Eye (tissue), 1 donor: ENCODE measurements at regions not wholly inside any gene's neighbourhood (a gene's known extent, or its start where the extent isn't known, plus 50 kb on each side); places are given as distances from the start of the nearest gene placed in this dataset.

Experiments
- DNase-seq: peaks from one replicate; pipeline ENCODE4 v3.0.0-alpha.2; 2015

DNA sequence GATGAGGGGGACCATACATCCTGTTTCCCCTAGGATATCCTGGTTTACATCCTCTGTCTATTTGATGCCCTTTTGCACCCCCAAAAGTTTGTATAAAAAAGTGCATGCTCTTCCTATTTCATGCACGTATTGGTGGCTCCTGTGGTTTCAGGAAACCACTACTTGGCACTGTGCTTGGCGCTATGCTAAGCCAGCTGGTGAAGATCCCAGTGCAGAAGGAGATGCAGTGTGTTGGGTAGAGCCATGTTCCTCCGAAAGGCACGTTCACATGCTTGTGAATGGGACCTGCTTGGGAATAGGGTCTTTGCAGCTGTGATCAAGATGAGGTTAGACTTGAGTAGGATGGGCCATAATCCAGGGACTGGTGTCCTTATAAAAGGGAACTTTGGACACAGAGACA, 419.7 kb downstream of the GALR1 start:
- no peak for DNase-seq

DNA sequence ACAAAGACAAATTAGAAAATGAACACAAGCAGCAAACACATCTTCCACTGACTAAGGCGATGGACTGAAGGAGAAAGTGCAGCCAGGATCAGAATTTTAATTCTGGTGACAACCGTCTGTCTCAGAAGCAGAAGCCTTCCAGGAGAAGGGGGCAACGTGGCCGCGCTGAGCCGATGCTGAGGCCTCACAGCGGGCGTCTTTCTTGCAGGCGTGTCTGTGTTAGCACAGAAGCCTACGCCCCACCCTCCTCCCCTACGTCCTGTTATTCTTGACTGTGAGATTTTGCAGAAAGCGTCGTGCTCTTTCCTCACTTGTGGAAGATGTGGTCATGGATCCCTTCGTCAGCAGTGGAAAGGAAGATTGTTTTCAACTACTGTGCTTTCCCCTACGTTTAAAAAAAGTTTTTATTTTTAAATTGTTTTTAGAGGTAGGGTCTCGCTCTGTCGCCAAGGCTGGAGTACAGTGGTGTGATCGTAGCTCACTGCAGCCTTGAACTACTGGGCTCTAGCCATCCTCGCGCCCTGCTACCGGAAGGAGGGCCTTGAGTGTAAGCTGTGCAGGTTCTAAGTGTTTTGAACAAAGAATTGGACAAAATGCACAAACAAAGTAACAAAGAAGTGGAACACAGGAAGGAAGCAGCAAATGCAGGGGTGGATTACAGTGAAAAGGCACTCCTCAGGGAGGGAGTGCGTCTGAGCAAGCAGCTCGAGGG, 422.0 kb downstream of the GALR1 start:
- peak; percentile 61 for DNase-seq

DNA sequence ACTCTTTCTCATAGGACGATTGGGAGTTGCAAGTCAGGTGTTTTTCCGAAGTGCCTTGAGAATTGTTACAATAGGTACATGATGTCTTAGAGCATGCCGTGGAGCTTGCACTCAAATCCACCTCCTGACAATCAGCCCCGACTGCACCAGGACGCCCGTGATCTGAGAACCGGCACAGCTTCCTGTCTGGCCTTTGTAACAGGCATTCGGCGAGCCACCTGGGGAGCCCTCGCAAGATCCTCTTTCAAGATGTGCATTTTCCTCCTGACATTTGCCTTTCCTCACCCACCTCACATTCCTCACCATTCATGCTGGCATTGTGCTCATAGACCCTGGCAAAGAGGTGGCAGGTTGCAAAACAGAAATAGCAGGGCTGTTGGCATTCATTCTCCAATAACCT, 427.3 kb downstream of the GALR1 start:
- DNase-seq: no peak

DNA sequence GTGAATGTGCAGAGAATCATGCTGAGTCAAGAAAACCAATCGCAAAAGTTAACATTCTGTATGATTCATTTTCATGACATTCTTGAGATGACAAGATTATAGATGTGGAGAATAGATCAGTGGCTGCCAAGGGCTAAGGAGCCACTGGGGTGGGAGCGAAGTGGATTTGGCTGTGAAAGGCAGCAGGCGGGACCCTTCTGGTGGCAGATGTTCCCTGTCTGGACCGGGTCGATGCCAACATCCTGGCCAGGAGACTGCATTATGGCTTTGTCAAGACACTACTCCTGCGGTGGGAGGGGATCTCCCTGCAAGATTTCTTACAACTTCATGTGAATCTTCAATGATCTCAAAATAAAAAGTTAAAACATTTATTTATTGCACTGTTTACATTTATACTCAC, 427.9 kb downstream of the GALR1 start:
- no peak for DNase-seq

DNA sequence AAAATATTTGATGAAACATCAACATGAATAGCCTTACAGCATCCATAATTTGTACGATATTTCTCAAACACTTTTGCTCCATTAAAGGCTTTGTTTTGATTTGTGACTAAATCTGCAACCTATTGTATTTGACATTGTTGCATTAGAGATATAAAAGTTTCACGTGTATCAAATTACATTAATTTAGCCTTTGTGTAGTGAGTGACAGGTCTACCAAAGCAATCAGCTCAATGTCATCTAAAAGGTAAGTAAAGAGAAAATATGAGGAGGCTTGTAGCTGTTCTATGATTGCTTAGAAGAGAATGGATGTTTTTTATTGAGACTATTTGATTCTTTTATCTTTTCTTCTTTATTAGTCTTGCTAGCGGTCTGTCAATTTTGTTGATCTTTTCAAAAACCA, 430.2 kb downstream of the GALR1 start:
- no peak for DNase-seq

DNA sequence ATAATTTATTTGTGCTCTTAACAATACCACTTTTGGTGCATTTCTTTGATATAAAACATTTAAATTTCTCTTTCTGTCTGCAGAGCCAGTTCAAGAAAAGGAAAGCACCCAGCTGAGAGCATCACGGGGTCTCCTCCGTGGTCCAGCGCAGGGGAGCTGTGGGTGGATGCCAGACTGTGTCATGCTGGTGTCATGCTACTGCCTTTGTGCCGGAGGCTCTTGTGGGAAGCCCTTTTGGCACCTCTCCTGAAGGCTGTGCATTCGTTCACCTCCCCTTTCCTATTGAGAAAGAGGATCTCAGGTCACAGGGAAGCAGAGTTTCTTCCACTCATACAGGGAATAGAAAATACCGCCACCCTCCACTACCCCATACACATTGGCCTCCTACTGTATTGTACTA, 450.4 kb downstream of the GALR1 start:
- no peak for DNase-seq

DNA sequence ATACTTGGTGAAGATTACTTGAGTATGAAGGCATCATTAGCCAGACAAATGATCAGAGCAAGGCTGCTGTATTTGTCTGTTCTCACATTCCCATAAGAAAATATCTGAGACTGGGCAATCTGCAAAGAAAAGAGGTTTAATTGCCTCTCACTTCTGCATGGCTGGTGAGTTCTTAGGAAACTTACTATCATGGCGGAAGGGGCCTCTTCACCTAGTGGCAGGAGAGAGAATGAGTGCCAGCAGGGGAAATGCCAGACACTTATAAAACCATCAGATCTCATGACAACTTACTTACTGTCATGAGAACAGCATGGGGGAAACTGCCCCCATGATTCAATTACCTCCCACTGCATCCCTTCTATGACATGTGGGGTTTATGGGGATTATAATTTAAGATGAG, 452.3 kb downstream of the GALR1 start:
- DNase-seq: no peak

DNA sequence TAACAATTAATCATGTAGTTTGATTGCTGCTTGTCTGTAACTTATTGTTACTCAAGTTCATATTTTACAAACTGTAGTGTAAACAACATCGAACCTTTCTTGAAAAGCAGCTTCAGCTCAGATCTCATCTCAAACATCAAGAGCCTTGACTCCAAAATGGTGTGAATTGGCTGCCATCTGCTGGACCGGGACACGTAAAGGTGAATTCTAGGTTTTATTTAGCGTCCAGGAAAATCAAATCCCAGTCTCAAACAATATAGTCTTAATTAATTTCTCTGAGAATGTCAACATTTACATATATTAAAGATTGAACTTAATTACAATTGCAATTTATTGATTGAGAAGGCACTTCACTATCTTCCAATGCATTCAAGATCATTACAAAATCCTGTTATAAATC, 453.0 kb downstream of the GALR1 start:
- peak; percentile 68 for DNase-seq

DNA sequence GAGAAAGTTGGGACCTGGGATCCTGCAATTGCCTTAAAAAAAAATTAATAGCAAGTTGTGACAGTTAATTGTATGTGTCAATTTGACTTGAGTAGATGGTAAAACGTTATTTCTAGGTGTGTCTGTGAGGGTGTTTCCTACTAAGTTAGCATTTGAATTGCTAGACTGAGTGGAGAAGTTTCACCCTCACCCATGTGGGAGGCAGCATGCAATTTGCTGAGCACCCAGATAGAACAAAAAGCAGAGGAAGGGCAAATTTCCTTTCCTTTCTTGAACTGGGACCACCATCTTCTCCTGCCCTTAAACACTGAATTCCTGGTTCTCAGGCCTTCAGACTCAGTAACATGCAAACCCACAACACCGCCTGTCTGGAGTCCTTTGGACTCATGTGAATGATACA, 455.7 kb downstream of the GALR1 start:
- DNase-seq: no peak

DNA sequence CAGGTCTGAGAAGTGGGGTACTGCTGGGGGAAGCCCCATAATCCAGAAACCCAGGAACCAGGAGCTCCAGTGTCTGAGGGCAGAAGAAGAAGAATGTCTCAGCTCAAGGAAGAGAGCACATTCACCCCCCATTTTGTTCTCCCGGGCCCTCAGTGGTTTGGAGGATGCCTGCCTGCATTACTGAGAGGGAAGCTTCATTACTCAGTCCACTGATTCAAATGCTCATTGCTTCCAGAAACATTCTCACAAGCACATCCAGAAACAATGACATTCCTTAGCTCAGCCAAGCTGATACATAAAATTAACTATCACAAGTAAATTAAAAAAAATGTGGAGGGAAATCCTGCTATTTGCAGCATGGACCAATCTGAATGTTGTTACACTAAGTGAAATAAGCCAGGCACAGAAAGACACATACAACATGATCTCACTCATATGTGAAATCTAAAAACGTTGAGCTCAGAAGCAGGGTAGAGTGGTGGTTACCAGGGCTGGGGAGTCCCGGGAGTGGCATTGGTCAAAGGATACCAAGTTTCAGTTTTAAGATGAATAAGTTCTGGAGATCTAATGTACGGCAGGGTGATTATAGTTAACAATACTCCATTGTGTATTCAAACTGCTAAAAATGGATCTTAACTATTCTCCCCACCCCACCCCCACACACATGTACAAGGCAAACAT, 459.3 kb downstream of the GALR1 start:
- DNase-seq: no peak

DNA sequence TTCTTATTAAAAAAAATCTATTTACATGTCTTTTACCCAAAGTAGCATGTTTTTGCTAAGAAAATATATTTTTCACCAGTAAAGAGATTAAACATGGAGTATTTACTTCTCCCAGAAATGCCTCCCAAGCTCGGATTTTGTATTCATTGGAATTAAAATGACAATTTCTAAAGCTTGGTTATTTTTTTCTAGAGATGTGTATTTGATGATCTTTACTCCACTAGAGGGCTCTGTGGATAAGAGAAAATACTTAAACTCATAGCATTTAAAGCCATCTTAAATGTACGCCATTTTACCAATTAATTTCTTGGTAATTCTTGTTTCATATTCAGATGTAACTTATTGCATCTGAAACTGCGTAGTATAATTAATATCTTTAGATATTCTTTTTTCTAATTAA, 461.4 kb downstream of the GALR1 start:
- DNase-seq: peak; percentile 21

DNA sequence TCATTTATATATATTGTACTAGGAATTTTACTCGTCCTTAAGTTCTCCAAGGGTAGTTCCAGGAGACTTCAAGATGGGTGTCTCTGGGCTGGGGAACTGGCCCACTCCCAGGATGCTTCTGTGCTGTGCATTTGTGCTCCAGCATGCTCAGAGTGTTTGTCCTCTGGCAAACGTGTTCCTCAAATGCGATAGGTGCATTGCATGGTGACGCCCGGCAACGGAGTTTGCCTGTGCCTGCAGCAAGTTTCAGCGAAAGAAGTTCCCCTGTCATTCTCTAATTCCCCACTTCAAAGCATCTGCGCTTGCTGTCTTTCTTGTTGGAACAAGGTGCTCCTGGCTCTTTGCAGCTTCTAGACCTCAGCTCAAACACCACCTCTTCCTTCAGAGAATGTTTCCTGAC, 465.1 kb downstream of the GALR1 start:
- no peak for DNase-seq

DNA sequence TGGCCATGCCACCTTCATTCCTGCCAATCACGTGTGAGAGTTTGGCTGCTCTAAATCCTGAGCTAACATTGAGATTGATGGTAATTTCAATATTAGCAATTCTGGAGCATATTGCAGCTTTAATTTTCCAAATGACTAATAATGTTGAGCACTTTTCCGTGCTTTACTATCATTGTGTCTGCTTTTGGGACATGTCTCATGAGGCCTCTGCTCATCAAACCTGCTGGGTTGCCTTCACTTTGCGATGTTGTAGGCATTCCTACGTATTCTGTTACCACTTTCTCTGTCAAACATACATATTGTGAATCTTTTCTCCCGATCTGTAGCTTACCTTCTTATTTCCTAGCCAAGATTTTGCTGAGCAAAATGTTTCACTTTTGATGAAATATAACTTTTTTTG, 466.6 kb downstream of the GALR1 start:
- DNase-seq: no peak

DNA sequence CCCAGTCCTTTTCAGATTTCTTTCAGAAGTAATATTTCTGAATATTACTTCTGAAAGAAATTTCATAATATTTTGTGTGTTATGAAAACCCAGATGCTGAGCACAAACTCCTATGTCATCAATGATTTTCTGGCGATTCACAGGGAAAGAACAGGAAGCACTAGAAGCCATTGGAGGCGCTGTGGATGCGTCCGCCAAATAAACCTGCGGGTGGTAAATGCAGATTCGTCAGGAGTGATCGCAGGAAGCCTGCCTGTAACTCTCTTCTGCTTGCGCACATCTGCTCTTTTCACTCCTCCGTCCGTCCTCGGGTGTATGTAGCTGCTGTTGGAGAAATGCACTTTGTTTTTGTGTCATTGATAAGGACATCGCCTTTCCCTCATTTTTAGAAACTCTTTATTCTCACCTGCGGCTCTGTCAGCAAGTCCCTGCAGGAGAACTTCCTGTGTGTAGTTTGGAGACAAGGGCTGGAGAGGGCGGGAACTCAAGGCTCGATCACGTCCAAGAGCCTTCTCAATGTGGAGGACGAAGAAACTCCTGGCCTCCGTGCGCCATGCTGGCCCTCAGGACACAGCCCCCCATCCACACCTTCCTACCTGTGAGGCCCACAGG, 483.8 kb downstream of the GALR1 start:
- no peak for DNase-seq

DNA sequence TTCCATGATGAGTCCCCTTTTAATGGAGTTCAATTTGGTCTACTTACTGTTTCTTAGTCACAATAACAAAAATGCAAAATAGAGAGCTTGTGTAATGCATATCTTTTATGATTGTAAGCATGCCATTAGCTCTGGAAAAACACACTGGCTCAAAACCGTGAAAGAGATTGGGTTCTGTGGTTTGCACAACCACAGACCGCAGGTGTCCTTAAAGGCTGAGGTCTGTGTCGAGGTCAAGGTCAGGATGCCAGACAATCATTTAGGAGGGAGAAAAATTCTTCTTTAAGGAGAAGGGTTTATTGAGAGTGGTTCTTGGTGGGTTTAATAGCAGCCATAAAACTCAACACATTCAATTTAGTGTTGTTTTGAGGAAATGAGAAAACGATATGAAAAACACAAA, 487.2 kb downstream of the GALR1 start:
- no peak for DNase-seq

DNA sequence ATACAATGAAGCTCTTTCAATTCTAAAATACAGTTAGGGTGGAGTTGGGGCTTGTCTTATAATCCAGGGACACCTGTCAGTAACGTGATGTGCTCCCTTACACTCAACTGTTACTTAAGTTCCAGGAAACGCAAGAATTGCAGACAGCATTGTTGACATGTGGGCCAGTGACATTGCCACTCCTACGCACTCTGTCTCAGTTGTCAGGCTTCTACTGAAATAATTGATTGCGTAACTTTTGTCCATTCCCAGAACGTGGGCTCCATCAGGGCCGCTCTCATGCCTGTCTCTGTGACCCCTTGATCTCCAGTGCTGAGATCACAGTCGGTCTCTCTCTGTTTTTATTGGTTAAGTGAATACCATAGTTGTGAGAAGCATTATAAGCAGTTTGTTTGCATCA, 487.8 kb downstream of the GALR1 start:
- DNase-seq: no peak

DNA sequence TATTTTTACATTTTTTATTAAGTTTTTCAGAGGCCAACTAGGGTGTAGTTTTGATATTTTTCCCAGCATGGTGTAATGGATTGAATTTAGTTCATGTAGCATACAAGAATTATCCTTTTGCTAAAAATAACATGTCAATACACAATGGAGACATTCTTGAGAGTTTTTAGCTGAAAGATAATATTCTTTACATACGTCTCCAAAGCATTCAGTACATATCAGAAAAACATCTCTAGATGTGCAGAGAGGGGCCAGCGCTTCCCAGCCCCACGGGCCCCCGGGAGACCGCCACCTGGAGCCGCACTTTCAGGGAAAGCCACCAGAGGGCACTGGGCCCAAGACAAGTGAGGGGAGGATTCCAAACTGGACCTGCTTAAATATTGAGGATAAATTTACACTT, 499.4 kb downstream of the GALR1 start:
- peak; percentile 46 for DNase-seq

DNA sequence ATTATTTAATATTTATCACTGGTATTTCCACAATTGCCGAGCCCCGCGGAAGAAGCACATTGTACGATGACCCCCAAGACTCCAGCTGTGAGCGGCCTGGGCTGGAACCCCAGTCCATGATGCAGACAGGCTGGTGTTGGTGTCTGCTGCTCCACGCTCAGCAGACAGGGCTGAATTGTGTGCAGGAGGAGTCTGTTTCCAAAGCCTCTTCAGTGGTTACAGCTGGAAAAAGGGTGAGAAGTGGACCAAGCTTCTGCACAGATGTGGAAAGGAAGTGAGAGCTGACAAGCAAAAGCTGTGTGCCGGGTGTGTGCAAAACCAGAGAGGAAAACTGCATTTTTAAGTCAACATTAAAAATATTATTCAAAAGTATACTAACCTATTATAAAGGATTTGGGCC, 500.4 kb downstream of the GALR1 start:
- no peak for DNase-seq

DNA sequence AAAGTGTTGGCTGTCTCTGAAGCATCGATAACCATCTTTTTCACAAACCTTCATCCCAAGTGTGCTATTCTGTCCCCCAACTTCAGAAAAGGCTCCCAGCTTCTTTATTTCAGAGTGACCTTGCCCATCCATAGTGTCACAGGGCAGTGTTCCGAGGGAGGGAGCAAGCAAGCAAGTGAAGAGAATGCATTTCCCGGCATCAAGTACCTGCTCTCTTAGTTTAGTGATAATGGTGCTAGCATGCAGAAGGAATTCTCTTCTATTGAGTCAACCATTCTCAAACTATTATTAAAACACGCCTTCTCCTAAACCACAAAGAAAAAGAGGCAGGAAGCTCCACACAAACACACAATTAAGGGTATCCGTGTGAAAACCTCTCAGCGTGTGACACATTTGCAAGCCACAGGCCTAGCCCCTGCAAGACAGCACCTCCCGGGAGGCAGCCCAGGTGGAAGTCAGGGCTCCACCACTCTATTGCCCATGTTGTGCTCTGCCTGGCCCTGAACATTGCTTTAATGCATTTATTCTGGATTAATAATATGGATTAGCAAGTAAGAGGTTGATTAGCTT, 504.9 kb downstream of the GALR1 start:
- no peak for DNase-seq

DNA sequence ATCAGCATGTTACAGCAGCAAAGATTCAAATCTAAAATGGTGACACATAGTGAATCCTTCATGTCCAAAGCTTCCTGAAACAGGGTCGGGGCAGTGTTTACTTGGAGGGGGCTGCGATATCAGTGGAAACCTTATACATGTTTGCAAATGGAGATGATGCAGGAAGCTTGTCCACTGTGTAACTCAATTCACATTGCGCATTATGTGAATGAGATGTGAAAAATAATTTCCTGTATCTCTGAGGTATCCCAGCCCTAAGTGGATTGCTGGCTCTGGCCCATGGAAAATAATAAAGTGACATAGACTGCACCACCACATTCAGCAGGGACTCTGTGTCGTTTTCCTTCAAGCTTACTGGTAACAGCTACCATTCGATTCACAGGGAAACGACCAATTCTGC, 505.5 kb downstream of the GALR1 start:
- no peak for DNase-seq

DNA sequence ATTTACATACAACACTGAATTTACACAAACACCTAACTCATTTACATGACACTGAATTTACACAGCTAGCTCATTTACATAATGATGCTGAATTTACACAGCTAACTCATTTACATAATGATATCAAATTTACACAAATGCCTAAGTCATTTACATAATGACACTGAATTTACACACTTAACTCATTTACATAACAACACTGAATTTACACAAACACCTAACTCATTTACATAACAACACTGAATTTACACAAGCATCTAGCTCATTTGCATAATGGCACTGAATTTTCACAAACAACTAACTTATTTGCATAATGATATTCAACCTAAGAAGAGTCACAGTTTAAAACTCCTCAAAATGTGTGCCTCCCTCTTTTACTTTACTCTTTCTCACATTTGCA, 511.7 kb downstream of the GALR1 start:
- no peak for DNase-seq

DNA sequence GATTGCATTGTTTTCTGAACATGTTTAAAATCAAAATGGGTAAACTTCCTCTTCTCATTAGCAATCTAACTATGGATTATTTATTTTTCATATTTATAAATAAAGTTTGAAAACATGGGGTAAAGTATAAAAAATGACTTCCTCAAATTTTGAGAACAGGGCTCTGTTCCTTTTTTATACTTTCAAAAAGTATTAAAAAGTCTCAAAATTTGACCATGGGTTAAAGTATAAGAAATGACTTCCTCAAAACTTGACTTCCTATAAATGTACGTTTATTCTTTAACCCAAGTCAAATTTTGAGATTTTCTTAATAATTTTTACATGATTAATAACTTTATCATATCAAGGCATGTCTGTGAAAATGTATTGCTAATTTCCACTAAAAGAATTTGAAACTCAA, 512.4 kb downstream of the GALR1 start:
- DNase-seq: no peak

DNA sequence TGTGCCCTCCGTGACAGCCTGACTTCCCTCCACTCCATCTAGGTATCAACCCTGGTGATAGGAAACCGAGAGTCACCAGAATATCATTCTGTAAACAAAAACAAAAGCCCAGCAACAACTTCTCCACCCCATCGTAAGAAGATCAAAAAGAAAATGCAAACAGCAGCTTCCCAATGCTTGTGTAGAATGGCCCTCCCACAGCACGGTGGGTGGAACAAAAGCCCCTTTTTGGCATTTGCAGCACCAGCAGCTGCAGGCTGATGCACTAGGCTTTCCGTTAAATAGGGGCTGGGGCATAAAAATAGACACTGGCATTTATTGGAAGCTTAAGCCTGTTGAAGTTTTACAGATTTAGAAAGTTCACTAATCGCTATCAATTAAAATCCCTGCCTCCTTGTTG, 513.0 kb downstream of the GALR1 start:
- peak; percentile 40 for DNase-seq

DNA sequence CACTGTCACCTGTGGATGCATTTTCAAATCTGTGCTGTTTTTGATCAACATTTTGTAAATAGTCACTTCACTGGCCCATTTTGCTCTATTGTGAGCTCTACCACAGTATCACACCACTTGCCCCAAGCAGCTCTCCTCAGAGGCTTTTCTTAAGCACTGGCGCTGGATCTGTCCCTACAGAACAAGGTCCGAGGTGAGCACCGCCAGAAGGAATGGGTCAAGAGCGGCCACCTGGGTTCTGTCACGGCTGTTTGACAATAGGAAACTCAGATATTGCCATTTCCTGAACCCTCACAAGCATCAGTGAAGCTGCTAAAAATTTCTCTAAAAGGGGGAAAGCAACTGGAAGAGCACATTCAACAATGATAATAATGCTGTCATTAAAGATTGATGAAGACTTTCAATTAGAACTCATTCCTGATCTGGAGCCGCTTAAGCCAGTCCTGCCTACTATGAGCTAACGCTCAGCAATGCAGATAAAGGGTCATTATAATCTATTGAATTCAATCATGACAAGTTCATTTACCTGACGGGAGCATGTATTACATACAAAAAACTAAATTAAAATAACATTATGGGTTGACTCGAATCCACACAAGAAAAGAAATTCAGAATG, 514.0 kb downstream of the GALR1 start:
- DNase-seq: no peak
